ENCODE measurements at regions not wholly inside any gene's neighbourhood (a gene's known extent, or its start where the extent isn't known, plus 50 kb on each side); places are given as distances from the start of the nearest gene placed in this dataset.

DNA sequence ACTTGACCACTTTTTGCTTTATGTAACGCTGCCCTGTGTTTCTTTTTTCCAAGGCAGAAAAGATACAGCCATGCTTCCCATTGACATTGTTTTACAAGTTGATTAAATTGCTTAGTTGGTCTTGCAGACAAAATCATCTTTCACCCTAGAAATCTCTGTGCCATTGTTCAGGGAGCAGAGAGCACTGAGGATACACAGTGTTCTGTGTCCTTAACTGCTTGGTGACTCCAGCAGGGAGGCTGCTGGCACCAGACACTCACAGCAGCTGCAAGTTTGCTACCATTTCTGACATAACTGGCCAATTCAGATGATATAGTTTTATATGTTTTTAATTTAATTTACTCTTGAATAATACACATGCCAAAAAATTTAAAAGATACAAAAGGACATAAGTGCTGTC lies 118.7 kb downstream of the RGS2 start:
- no peaks in the 10 kb centered on the region for H3K9me2 ChIP-seq
- no peaks in the 10 kb centered on the region for H4K20me1 ChIP-seq (ENCODE audit: insufficient read depth)
- TF ChIP-seq TAF1 (IDR thresholded peaks at IDR 0.05; ENCODE audit: borderline replicate concordance, low read depth, low read length) = no peak
- TF ChIP-seq NRF1 (IDR thresholded peaks at IDR 0.05; ENCODE audit: low read depth, low read length) = no peak
- no peak for TF ChIP-seq MXI1 (IDR thresholded peaks at IDR 0.05; ENCODE audit: low read depth, low read length)
- TF ChIP-seq, protein P1, sequence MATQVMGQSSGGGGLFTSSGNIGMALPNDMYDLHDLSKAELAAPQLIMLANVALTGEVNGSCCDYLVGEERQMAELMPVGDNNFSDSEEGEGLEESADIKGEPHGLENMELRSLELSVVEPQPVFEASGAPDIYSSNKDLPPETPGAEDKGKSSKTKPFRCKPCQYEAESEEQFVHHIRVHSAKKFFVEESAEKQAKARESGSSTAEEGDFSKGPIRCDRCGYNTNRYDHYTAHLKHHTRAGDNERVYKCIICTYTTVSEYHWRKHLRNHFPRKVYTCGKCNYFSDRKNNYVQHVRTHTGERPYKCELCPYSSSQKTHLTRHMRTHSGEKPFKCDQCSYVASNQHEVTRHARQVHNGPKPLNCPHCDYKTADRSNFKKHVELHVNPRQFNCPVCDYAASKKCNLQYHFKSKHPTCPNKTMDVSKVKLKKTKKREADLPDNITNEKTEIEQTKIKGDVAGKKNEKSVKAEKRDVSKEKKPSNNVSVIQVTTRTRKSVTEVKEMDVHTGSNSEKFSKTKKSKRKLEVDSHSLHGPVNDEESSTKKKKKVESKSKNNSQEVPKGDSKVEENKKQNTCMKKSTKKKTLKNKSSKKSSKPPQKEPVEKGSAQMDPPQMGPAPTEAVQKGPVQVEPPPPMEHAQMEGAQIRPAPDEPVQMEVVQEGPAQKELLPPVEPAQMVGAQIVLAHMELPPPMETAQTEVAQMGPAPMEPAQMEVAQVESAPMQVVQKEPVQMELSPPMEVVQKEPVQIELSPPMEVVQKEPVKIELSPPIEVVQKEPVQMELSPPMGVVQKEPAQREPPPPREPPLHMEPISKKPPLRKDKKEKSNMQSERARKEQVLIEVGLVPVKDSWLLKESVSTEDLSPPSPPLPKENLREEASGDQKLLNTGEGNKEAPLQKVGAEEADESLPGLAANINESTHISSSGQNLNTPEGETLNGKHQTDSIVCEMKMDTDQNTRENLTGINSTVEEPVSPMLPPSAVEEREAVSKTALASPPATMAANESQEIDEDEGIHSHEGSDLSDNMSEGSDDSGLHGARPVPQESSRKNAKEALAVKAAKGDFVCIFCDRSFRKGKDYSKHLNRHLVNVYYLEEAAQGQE (IDR thresholded peaks at IDR 0.05; ENCODE audit: low read depth, low read length) = no peak
- TF ChIP-seq, protein P2, sequence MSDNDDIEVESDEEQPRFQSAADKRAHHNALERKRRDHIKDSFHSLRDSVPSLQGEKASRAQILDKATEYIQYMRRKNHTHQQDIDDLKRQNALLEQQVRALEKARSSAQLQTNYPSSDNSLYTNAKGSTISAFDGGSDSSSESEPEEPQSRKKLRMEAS (IDR thresholded peaks at IDR 0.05; ENCODE audit: low read depth) = no peak
- no peak for TF ChIP-seq YY1 (IDR thresholded peaks at IDR 0.05; ENCODE audit: low read depth)
- TF ChIP-seq SMC3 (IDR thresholded peaks at IDR 0.05; ENCODE audit: low read depth, low read length) = no peak
- TF ChIP-seq GABPA (IDR thresholded peaks at IDR 0.05; ENCODE audit: low read depth) = no peak
- TF ChIP-seq RAD21 (IDR thresholded peaks at IDR 0.05; ENCODE audit: low read length) = no peak
- no peak for TF ChIP-seq FOXJ3 (CRISPR knock-in tag; IDR thresholded peaks at IDR 0.05)
- TF ChIP-seq SIN3A (IDR thresholded peaks at IDR 0.05; ENCODE audit: borderline replicate concordance, low read depth, low read length) = no peak
- no peak for TF ChIP-seq NFIC (IDR thresholded peaks at IDR 0.05; ENCODE audit: borderline replicate concordance)
- TF ChIP-seq FOXM1 (IDR thresholded peaks at IDR 0.05; ENCODE audit: low read depth) = no peak
- no peak for TF ChIP-seq RCOR1 (IDR thresholded peaks at IDR 0.05; ENCODE audit: low read length)
- TF ChIP-seq RXRA (IDR thresholded peaks at IDR 0.05; ENCODE audit: borderline replicate concordance, low read depth) = no peak
- TF ChIP-seq, protein P3, sequence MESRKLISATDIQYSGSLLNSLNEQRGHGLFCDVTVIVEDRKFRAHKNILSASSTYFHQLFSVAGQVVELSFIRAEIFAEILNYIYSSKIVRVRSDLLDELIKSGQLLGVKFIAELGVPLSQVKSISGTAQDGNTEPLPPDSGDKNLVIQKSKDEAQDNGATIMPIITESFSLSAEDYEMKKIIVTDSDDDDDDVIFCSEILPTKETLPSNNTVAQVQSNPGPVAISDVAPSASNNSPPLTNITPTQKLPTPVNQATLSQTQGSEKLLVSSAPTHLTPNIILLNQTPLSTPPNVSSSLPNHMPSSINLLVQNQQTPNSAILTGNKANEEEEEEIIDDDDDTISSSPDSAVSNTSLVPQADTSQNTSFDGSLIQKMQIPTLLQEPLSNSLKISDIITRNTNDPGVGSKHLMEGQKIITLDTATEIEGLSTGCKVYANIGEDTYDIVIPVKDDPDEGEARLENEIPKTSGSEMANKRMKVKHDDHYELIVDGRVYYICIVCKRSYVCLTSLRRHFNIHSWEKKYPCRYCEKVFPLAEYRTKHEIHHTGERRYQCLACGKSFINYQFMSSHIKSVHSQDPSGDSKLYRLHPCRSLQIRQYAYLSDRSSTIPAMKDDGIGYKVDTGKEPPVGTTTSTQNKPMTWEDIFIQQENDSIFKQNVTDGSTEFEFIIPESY (IDR thresholded peaks at IDR 0.05; ENCODE audit: borderline replicate concordance, low read depth) = no peak
- TF ChIP-seq, protein P4, sequence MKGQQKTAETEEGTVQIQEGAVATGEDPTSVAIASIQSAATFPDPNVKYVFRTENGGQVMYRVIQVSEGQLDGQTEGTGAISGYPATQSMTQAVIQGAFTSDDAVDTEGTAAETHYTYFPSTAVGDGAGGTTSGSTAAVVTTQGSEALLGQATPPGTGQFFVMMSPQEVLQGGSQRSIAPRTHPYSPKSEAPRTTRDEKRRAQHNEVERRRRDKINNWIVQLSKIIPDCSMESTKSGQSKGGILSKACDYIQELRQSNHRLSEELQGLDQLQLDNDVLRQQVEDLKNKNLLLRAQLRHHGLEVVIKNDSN (IDR thresholded peaks at IDR 0.05; ENCODE audit: borderline replicate concordance, low read depth) = no peak
- no peak for TF ChIP-seq MEF2A (IDR thresholded peaks at IDR 0.05; ENCODE audit: borderline replicate concordance, low read depth)
- H3K27ac ChIP-seq (ENCODE audit: low read depth in 2 of 2, low read length in 1 of 2) = no peak overlapping the region
- H3K27me3 ChIP-seq (ENCODE audit: insufficient read depth) = no peaks in the 10 kb centered on the region
- no peak overlapping the region for H3K9ac ChIP-seq
- H3K4me1 ChIP-seq (ENCODE audit: control insufficient read depth in 1 of 2, insufficient read depth in 2 of 2, low read depth in 1 of 2, low read length in 1 of 2) = peaks cover 0 to 4% of the 10 kb centered on the region in 2 experiments; a peak in 1 of 4 replicates
- H3K4me3 ChIP-seq (ENCODE audit: low read depth in 2 of 2, low read length in 1 of 2) = no peak overlapping the region
- no peaks in the 10 kb centered on the region for H3K9me3 ChIP-seq
- 86% methylated on average over 1 of the region's 1 CpG for WGBS (ENCODE audit: low lambda C conversion rate)
- ChIA-PET POLR2A (no interaction called here), CTCF (interaction anchor here (0.8 to 1.0 kb wide), 2 partner anchors 8 to 12 kb away, joined by 3 to 4 read pairs; no protein-coding TSS in a partner anchor)
- no peaks in the 10 kb centered on the region for H3K36me3 ChIP-seq (replicated peaks in 1 of 2; ENCODE audit: control insufficient read depth in 1 of 2, insufficient read depth in 2 of 2, low read length in 1 of 2)
- no peak overlapping the region for H3K4me2 ChIP-seq
- H2AFZ ChIP-seq (ENCODE audit: low read depth) = no peak overlapping the region
- no peak for DNase-seq
- no peaks in the 10 kb centered on the region for H3K79me2 ChIP-seq (ENCODE audit: insufficient read depth)
- H3F3A ChIP-seq (replicated peaks; ENCODE audit: insufficient read depth) = no peaks in the 10 kb centered on the region
